ENCODE measurements at regions not wholly inside any gene's neighbourhood (a gene's known extent, or its start where the extent isn't known, plus 50 kb on each side); places are given as distances from the start of the nearest gene placed in this dataset.
"Not testable (repeated sequence)": the region's sequence is repeated elsewhere in the genome, so short reads cannot be mapped to it uniquely, and the experiment has no call there.

DNA sequence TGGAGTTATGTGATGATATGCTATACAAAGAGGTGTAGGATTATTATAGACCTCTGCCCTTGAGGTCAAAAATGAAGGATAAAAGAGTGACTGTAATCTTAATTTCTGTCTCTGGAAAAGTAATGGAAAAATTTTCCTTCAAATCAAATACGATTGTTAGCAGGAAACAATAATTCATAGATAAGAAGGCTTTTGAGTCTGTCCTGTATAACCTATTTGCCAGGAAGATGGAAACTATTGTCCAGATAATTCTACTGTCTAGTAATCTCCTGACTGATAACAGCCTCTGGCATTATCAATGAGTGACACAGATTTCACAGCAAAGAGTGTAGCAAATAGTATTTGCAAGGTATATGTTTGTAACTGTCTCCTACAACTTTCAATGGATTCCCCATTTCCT is 307.8 kb downstream of the MTX2 start:
- H3K9me3 ChIP-seq: no peaks in the 10 kb centered on the region
- no peaks in the 10 kb centered on the region for H3K27me3 ChIP-seq (replicated peaks; ENCODE audit: insufficient read depth)
- no peaks in the 10 kb centered on the region for H3K36me3 ChIP-seq
- H3K27ac ChIP-seq: no peak overlapping the region
- no peaks in the 10 kb centered on the region for H3K4me1 ChIP-seq (ENCODE audit: control insufficient read depth in 1 of 2, low read depth in 2 of 2)
- DNase-seq (ENCODE audit: low spot score) (no peak), ATAC-seq (ENCODE audit: insufficient number of reproducible peaks, low FRiP score, low read depth) (no peak)
- H3K4me3 ChIP-seq: no peak overlapping the region
- TF ChIP-seq CTCF (IDR thresholded peaks at IDR 0.05): no peak

GRCh38 chr2:176578292-176578691 is 309.1 kb downstream of the MTX2 start:
- not testable (repeated sequence) for H3K4me1 ChIP-seq (ENCODE audit: control insufficient read depth in 1 of 2, low read depth in 2 of 2); H3K9me3 ChIP-seq; H3K27ac ChIP-seq; H3K4me3 ChIP-seq; H3K36me3 ChIP-seq; DNase-seq (ENCODE audit: low spot score); H3K27me3 ChIP-seq (replicated peaks; ENCODE audit: insufficient read depth); ATAC-seq (ENCODE audit: insufficient number of reproducible peaks, low FRiP score, low read depth)

DNA sequence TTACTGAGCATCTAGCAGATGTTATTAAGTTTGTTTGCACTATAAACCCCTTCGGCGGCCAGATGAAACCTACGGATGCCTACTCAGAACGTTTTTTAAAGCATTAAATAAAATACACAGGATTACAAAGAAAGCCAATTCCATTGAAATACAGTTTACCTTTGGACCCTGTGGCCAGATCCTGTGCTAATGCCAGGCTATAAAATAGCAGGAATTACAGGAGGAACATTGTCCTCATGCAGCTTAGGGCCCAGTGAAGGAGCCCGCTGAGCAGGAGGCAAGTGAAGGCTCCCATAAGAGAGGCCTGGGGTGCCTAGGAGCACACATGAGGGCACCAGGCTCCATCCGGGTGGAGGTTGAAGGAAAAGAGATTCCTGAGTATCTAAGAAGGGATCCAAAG is 310.4 kb downstream of the MTX2 start:
- H3K27me3 ChIP-seq (replicated peaks; ENCODE audit: insufficient read depth): no peaks in the 10 kb centered on the region
- H3K4me3 ChIP-seq: no peak overlapping the region
- ATAC-seq (ENCODE audit: insufficient number of reproducible peaks, low FRiP score, low read depth): no peak
- no peaks in the 10 kb centered on the region for H3K4me1 ChIP-seq (ENCODE audit: control insufficient read depth in 1 of 2, low read depth in 2 of 2)
- TF ChIP-seq CTCF (IDR thresholded peaks at IDR 0.05): no peak
- no peaks in the 10 kb centered on the region for H3K9me3 ChIP-seq
- H3K27ac ChIP-seq: no peak overlapping the region
- no peaks in the 10 kb centered on the region for H3K36me3 ChIP-seq
- no peak for DNase-seq (ENCODE audit: low spot score)

DNA sequence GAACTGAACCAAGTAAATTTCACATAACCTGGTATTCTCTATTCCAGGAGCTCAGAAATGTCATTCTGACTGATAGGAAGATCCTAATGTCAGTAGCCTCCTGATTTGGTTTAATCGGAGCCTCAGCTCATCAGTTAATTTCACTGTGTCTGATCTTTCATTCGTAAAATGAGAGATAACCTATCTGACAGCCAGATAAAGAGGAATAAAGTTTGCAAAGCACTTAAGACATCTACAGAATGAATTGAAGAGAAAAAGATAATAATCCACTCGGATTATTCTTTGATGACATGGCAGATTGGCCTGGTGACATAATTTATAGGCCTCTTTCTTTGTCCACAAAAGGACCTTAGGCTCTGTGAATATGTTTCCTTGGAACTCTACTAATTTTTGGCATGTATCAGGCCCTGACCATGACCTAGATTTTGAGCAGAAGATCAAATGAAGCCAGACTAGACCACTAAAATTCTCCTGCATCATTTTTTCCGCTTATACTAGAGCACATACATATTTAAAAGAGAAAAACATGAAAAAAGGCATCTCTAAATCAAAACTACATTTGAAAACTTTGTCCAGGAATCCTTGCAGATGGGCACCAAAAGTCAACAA is 312.4 kb downstream of the MTX2 start:
- H3K9me3 ChIP-seq: no peaks in the 10 kb centered on the region
- ATAC-seq (ENCODE audit: insufficient number of reproducible peaks, low FRiP score, low read depth) (no peak), DNase-seq (ENCODE audit: low spot score) (no peak)
- no peaks in the 10 kb centered on the region for H3K36me3 ChIP-seq
- TF ChIP-seq CTCF (IDR thresholded peaks at IDR 0.05): no peak
- no peak overlapping the region for H3K27ac ChIP-seq
- no peaks in the 10 kb centered on the region for H3K4me1 ChIP-seq (ENCODE audit: control insufficient read depth in 1 of 2, low read depth in 2 of 2)
- no peaks in the 10 kb centered on the region for H3K27me3 ChIP-seq (replicated peaks; ENCODE audit: insufficient read depth)
- no peak overlapping the region for H3K4me3 ChIP-seq

DNA sequence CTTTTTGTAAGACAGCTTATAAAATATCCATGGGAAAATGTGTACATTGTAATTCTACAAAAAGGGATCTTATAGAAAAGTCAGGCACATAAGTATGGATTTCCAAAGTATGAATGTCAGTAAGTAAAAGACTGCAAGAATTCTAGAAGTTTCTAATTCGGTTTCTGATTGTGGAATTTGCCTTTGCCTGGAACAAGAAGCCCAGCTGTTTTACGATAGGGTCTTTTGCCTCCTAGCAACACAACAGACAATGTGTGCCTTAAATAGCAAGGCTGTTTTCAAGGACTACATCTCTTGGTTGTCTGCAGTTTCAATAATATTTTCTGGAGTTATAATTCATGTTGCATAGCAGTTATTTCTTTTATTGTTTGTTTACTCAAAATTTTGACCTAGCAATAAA is 312.9 kb downstream of the MTX2 start:
- no peak for TF ChIP-seq CTCF (IDR thresholded peaks at IDR 0.05)
- no peak overlapping the region for H3K27ac ChIP-seq
- DNase-seq (ENCODE audit: low spot score): no peak
- no peaks in the 10 kb centered on the region for H3K9me3 ChIP-seq
- no peaks in the 10 kb centered on the region for H3K4me1 ChIP-seq (ENCODE audit: control insufficient read depth in 1 of 2, low read depth in 2 of 2)
- H3K27me3 ChIP-seq (replicated peaks; ENCODE audit: insufficient read depth): no peaks in the 10 kb centered on the region
- no peak overlapping the region for H3K4me3 ChIP-seq
- ATAC-seq (ENCODE audit: insufficient number of reproducible peaks, low FRiP score, low read depth): no peak
- no peaks in the 10 kb centered on the region for H3K36me3 ChIP-seq

GRCh38 chr2:176582990-176583481 is 313.8 kb downstream of the MTX2 start:
- H3K36me3 ChIP-seq: no peaks in the 10 kb centered on the region
- no peaks in the 10 kb centered on the region for H3K27me3 ChIP-seq (replicated peaks; ENCODE audit: insufficient read depth)
- H3K4me1 ChIP-seq (ENCODE audit: control insufficient read depth in 1 of 2, low read depth in 2 of 2): no peaks in the 10 kb centered on the region
- DNase-seq (ENCODE audit: low spot score) (no peak), ATAC-seq (ENCODE audit: insufficient number of reproducible peaks, low FRiP score, low read depth) (peak; percentile 45)
- H3K27ac ChIP-seq: no peak overlapping the region
- H3K4me3 ChIP-seq: no peak overlapping the region
- H3K9me3 ChIP-seq: no peaks in the 10 kb centered on the region
- no peak for TF ChIP-seq CTCF (IDR thresholded peaks at IDR 0.05)

Measured in thoracic aorta (tissue), 2 donors.